Adipocyte (in vitro differentiated cells): ENCODE measurements at regions not wholly inside any gene's neighbourhood (a gene's known extent, or its start where the extent isn't known, plus 50 kb on each side); places are given as distances from the start of the nearest gene placed in this dataset.

Source experiments
- DNase-seq: peaks from one replicate; pipeline ENCODE4 v3.0.0-alpha.2; 2015; ENCODE audit warnings: low read depth
- H3K27me3 ChIP-seq: replicated peaks from 2 replicates; pipeline ENCODE4 v1.7.0; 2013; ENCODE audit warnings: mild to moderate bottlenecking, low read length, moderate library complexity; ENCODE audit not compliant: control insufficient read depth, insufficient read depth
- H3K36me3 ChIP-seq: 2 replicates; pipeline ENCODE4 v1.7.0; 2013; ENCODE audit warnings: low read length, mild to moderate bottlenecking, moderate library complexity; ENCODE audit not compliant: control insufficient read depth, insufficient read depth, severe bottlenecking
- H3K4me1 ChIP-seq: 2 replicates; pipeline ENCODE4 v1.7.0; 2013; ENCODE audit warnings: mild to moderate bottlenecking, low read length, moderate library complexity; ENCODE audit not compliant: control insufficient read depth, insufficient read depth
- H3K4me3 ChIP-seq: 2 replicates; pipeline ENCODE4 v1.7.0; 2013; ENCODE audit warnings: mild to moderate bottlenecking, low read length, moderate library complexity
- H3K9ac ChIP-seq: 2 replicates; pipeline ENCODE4 v1.7.0; 2013; ENCODE audit warnings: mild to moderate bottlenecking, low read length, moderate library complexity
- H3K9me3 ChIP-seq: 2 replicates; pipeline ENCODE4 v1.7.0; 2013; ENCODE audit warnings: mild to moderate bottlenecking, low read length, moderate library complexity; ENCODE audit not compliant: control insufficient read depth

DNA sequence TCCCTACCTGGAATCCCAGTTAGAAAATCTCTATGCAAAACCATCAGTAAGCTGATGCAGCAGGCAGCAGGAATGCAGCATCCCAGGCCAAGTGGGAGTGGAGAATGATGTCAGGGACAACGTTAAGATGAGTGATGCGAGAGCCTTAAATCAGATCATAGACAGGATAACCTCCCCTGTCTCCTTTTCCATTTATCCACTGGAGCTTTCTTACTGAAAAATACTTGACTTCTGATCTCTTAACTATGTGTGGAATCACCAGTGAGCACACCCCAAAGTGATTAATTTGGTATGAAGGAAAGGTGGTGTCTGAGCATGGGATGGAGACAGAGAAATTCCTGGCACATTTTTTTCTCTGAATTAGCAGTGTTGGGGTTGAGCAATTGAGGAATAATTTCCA, 98.0 kb downstream of the RND3 start:
- Histone ChIP-seq H3K4me1 (no peaks in the 10 kb centered on the region), H3K9me3 (peaks cover 11% of the 10 kb centered on the region), H3K9ac (no peak overlapping the region), H3K4me3 (no peak overlapping the region), H3K36me3 (no peaks in the 10 kb centered on the region), H3K27me3 (no peaks in the 10 kb centered on the region)
- DNase-seq = peak; percentile 19

DNA sequence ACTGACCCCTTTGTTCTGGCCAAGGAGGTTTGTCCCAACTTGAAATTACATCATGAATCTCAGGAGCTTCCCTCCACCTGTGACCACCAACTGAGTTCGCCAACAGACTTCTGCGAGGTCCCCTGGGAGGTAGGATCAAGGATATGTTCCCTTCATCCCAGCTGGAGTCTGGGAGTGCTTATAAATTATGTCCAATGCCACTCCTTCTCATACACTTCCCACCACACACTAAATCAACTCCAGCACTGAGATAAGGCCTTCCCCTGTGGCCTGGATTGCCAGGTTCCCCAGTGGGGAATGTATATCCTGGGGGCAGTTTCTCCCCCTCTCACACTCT, 99.2 kb downstream of the RND3 start:
- H3K4me1 ChIP-seq = no peaks in the 10 kb centered on the region
- H3K4me3 ChIP-seq = no peak overlapping the region
- H3K9me3 ChIP-seq = peaks cover 11% of the 10 kb centered on the region
- no peak overlapping the region for H3K9ac ChIP-seq
- H3K27me3 ChIP-seq = no peaks in the 10 kb centered on the region
- no peak for DNase-seq
- H3K36me3 ChIP-seq = no peaks in the 10 kb centered on the region

DNA sequence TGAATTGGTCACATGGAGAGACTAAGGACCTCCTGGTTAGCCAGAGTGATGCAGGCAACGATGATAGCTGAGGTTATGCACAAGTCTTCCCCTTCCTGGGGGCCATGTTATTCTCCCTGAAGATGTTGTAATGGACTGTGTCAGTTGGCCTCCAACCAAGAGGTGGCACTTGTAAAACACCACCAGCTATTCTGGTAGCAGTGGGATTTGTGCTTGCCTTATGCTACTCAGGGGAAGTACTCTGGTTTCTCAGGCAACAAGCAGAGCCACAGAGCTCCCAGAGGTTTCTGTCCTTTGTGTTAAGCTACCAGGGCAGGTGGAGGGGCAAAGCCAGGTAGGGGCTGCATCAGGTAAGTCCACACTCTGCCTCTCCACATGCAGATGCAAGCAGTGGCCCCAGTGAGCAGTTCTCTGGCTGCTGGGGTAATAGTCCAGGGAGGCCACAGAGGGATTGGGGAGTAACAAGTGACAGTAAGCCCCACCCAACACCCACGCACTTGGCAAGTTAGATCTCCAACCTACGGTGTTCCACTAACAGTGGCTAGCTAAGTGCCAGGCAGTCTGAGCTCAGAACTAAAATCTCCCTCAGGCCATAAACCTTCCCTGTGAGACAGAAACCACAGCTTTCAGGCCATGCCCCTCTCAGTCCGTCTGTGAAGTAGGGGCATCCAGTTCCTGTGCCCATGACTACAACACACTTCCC, 99.7 kb downstream of the RND3 start:
- H3K9ac ChIP-seq = no peak overlapping the region
- no peaks in the 10 kb centered on the region for H3K4me1 ChIP-seq
- H3K9me3 ChIP-seq = peaks cover 11% of the 10 kb centered on the region
- no peaks in the 10 kb centered on the region for H3K27me3 ChIP-seq
- H3K36me3 ChIP-seq = no peaks in the 10 kb centered on the region
- H3K4me3 ChIP-seq = no peak overlapping the region
- DNase-seq = no peak

DNA sequence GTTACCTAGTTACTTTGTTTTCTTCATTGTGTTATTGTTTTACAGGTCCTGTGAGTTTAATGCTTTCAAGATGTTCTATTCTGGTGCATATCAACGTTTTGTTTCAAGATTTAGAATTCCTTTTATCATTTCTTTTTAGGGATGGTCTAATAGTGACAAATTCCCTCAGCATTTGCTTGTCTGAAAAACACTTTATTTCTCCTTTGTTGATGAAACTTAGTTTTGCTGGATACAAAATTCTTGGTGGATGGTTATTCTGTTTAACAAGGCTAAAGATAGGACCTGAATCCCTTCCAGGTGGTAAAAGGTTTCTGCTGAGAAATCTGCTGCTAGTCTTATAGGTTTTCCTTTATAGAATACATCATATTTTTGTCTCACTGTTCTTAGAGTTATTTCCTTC, 102.3 kb downstream of the RND3 start:
- H3K4me1 ChIP-seq = no peaks in the 10 kb centered on the region
- no peaks in the 10 kb centered on the region for H3K36me3 ChIP-seq
- no peak overlapping the region for H3K9ac ChIP-seq
- DNase-seq = no peak
- H3K9me3 ChIP-seq = peaks cover 16% of the 10 kb centered on the region
- H3K27me3 ChIP-seq = no peaks in the 10 kb centered on the region
- H3K4me3 ChIP-seq = no peak overlapping the region

DNA sequence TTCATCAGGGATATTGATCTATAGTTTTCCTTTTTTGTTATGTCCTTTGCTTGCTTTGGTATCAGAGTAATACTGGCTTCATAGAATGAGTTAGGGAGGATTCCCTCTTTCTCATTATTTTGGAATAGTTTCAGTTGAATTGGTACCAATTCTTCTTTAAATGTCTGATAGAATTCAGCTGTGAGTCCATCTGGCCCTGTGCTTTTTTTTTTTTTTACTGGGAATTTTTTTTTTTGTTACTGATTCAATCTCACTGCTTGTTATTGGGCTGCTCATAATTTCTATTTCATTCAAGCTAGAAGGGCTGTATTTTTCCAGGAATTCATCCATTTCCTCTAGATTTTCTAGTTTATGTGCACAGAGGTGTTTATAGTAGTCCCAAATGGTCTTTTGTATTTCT, 103.9 kb downstream of the RND3 start:
- peaks cover 16% of the 10 kb centered on the region for H3K9me3 ChIP-seq
- no peaks in the 10 kb centered on the region for H3K36me3 ChIP-seq
- H3K4me3 ChIP-seq = no peak overlapping the region
- H3K9ac ChIP-seq = no peak overlapping the region
- DNase-seq = no peak
- no peaks in the 10 kb centered on the region for H3K4me1 ChIP-seq
- no peaks in the 10 kb centered on the region for H3K27me3 ChIP-seq

DNA sequence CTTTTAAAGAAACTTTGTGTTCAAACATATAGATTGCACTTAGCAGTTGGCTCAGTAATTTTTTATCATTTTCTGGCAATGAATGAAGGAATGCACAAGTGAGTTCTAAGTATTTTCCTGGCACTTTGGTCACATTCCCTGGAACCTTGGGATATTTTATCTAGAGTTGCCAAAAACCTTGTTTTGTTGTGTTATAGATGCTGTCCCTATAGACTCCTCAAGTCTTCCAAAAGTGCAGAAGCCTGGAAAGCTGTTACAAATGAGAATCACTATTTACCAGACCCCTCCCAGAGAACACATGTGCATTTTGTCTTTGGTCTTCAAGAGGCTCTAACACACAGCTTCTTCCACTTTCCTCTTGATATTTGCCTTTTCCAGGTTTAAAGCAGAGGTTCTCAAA, 108.3 kb downstream of the RND3 start:
- Histone ChIP-seq H3K9me3 (peaks cover 5% of the 10 kb centered on the region), H3K4me1 (peaks cover 11% of the 10 kb centered on the region), H3K27me3 (no peaks in the 10 kb centered on the region), H3K9ac (no peak overlapping the region), H3K4me3 (no peak overlapping the region), H3K36me3 (no peaks in the 10 kb centered on the region)
- DNase-seq = no peak

DNA sequence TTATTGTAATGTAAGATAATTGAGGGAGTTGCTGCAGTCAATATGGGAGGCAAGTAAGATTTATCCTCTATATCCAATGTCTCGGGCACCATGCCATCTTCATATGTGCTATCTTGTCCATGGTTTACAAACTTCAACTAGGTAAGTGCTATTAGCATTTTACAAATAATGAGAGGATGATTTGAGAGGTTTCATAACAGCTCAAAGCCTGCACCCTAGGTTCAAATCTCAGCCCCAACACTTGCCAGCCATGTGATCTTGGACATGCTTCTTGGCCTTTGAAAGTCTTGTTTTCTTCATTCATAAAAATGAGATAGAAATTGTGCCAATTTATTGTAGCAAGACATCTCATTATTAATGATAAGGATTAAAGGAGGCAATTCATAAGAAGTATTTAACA, 108.8 kb downstream of the RND3 start:
- H3K4me1 ChIP-seq = peaks cover 11% of the 10 kb centered on the region
- peaks cover 5% of the 10 kb centered on the region for H3K9me3 ChIP-seq
- no peak for DNase-seq
- no peaks in the 10 kb centered on the region for H3K36me3 ChIP-seq
- no peak overlapping the region for H3K9ac ChIP-seq
- no peaks in the 10 kb centered on the region for H3K27me3 ChIP-seq
- no peak overlapping the region for H3K4me3 ChIP-seq

DNA sequence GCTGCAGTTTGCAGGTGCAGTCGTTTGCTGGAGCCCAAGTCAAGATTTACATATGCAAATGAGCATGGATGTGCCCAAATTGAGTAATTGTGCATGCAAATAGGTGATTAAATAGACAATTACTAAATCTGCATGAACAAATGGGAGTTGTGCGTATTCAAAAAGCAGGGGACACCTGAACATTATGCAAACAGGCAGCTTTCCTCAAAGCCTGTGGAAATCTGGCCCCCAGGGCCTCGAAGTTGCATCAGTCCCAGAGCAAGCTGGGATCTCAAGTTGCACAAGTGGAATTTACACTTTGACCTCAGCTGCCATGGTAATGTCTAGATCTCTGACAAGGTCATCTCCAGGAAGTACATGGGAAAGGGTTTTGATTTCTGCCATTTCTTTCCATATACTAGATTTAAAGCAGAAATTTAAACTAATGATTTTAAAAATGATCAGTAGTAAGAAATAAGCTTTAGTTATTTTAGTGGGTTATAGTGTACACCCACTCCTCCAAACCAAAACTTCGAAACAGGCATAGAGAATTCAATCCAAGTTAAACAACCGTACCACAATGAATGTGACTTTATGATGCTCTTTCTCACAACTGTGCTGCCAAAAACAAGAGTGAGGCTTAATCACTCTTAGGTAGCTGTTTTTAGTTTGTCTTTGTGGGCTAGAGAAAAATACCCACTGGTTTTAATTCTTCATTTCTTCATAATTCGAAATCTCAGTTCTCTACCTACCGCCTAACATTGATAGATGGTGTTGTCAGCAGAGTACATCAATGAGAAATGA, 110.7 kb downstream of the RND3 start:
- H3K4me3 ChIP-seq = no peak overlapping the region
- DNase-seq = peak; percentile 82

DNA sequence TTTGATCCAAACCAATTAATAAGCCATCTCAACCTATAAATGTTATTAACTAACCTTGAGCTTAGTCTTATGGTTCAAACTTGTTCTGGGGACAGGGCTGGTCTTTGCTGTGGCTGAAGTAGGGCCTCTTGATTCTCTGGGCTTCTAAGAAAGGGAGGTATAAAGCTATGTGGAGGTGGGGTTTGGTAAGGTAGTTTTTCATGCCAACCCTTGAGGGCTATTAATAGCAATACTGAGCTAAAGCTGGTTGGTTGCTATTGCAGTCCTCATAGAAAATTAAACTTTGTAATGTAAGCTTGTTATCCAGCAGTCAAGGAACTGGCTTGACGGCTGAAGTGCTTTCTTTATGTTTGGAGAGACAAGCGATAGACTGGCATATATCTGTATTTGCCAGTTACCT, 112.1 kb downstream of the RND3 start:
- Histone ChIP-seq H3K27me3 (no peaks in the 10 kb centered on the region), H3K9me3 (peaks cover 6% of the 10 kb centered on the region), H3K36me3 (no peaks in the 10 kb centered on the region), H3K4me3 (no peak overlapping the region), H3K9ac (no peak overlapping the region), H3K4me1 (peaks cover 11% of the 10 kb centered on the region)
- no peak for DNase-seq

More for the DNA sequence above, 110.7 kb downstream of the RND3 start:
- Histone ChIP-seq H3K27me3 (no peaks in the 10 kb centered on the region), H3K9ac (no peak overlapping the region), H3K9me3 (peaks cover 6% of the 10 kb centered on the region), H3K4me1 (peaks cover 11% of the 10 kb centered on the region), H3K36me3 (no peaks in the 10 kb centered on the region)

DNA sequence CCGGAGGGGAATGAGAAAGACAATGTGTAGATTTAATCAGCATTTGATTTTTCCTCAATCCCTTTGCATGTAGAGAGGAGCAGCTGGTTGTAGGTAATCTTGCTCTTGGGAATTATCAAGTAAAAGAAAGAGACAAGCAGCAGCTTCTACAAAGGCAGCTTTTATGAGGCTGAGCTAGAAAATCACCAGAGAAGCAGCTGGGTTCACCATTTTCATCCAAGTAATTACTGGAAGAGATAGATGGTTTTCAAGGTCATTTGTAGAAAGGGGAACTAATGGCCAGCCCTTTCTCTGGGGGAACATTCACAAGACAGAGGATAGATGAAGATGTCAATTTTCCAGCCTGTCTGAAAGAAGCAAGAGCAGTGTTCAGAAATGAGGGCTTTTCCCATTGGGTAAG, 113.0 kb downstream of the RND3 start:
- H3K9me3 ChIP-seq = peaks cover 6% of the 10 kb centered on the region
- peaks cover 11% of the 10 kb centered on the region for H3K4me1 ChIP-seq
- H3K27me3 ChIP-seq = no peaks in the 10 kb centered on the region
- no peak for DNase-seq
- H3K9ac ChIP-seq = no peak overlapping the region
- no peak overlapping the region for H3K4me3 ChIP-seq
- H3K36me3 ChIP-seq = no peaks in the 10 kb centered on the region

DNA sequence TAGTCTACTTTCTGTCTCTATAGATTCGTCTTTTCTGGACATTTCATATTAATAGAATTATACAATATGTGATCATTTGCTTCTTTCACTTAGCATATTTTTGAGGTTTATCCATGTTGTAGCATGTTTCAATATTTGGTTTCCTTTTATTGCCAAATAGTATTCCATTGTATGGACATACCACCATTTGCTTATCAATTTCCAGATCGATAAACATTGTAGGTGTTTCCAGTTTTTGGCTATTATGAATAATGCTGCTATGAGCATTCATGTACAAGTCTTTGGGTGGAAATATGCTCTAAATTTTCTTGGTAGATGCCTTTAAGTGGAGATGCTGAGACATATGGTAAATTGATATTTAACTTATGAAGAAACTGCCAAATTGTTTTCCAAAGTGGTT, 114.1 kb downstream of the RND3 start:
- Histone ChIP-seq H3K27me3 (no peaks in the 10 kb centered on the region), H3K4me1 (peaks cover 11% of the 10 kb centered on the region), H3K4me3 (no peak overlapping the region), H3K9ac (no peak overlapping the region), H3K36me3 (no peaks in the 10 kb centered on the region), H3K9me3 (peaks cover 6% of the 10 kb centered on the region)
- DNase-seq = no peak
